Thyroid gland (tissue), 4 donors: ENCODE measurements at regions not wholly inside any gene's neighbourhood (a gene's known extent, or its start where the extent isn't known, plus 50 kb on each side); places are given as distances from the start of the nearest gene placed in this dataset.

ENCODE experiments used
- DNase-seq, 2 donors: peaks; one replicate each; pipeline ENCODE4 v3.0.0-alpha.2; 2019
- H3K27ac ChIP-seq, 3 donors: fragments of 200-600 bp; sonication (generic); 1 replicate in 2 of 3; 2 replicates in 1 of 3; pipeline ENCODE4 v1.5.1; 2016 to 2019; ENCODE audit warnings: mild to moderate bottlenecking in 1 of 3, moderate library complexity in 1 of 3
- H3K27me3 ChIP-seq: fragments of 200-600 bp; sonication (generic); one replicate; pipeline ENCODE4 v1.5.1; 2019
- H3K36me3 ChIP-seq, 2 donors: fragments of 200-600 bp; sonication (generic); one replicate each; pipeline ENCODE4 v1.5.1; 2016 to 2019
- H3K4me1 ChIP-seq, 2 donors: fragments of 200-600 bp; sonication (generic); one replicate each; pipeline ENCODE4 v1.5.1; 2017 to 2019
- H3K4me3 ChIP-seq, 3 donors: fragments of 200-600 bp; sonication (generic); replicated peaks in 1 of 3; 1 replicate in 2 of 3; 2 replicates in 1 of 3; pipeline ENCODE4 v1.5.1; 2016; ENCODE audit warnings: mild to moderate bottlenecking in 1 of 3
- H3K9me3 ChIP-seq: fragments of 200-600 bp; sonication (generic); one replicate; pipeline ENCODE4 v1.5.1; 2017
- CTCF ChIP-seq, 6 experiments: fragments of 200-600 bp in 3 of 6; fragments of 450-650 bp in 3 of 6; sonication (generic) in 3 of 6; IDR thresholded peaks; one replicate each; pipeline ENCODE4 v1.5.1; 2016 to 2019; ENCODE audit warnings: antibody characterized with exemption in 6 of 6, mild to moderate bottlenecking in 2 of 6, inconsistent platforms in 1 of 6, moderate library complexity in 1 of 6
- POLR2A ChIP-seq, 2 donors: fragments of 450-650 bp; IDR thresholded peaks; one replicate each; pipeline ENCODE4 v1.6.1; 2017; ENCODE audit warnings: antibody characterized with exemption in 2 of 2, mild to moderate bottlenecking in 2 of 2, moderate library complexity in 1 of 2
- WGBS, 2 donors: methylation state at CpG; one replicate each; pipeline ENCODE4 v1.1.5; 2017; 5-methylcytosine and 5-hydroxymethylcytosine counted together
- intact Hi-C: fragments of 100-400 bp; cut with DNase I; formaldehyde crosslinking; loops from one replicate; pipeline ENCODE4 v1.15.1; 2023

- H3K27ac ChIP-seq, result no peak overlapping the region
- intact Hi-C loops, result no loop called here
- H3K4me3 ChIP-seq, result no peak overlapping the region
- no peaks in the 10 kb centered on the region for H3K4me1 ChIP-seq
- TF ChIP-seq POLR2A (IDR thresholded peaks at IDR 0.05) (no peak), CTCF (IDR thresholded peaks at IDR 0.05) (no peak)
- no peaks in the 10 kb centered on the region for H3K36me3 ChIP-seq
- WGBS, 2 donors, result 94 to 98% methylated on average over 4 of the region's 4 CpGs
- H3K9me3 ChIP-seq, result no peaks in the 10 kb centered on the region
- no peak for DNase-seq
- H3K27me3 ChIP-seq, result no peaks in the 10 kb centered on the region
Observed at GRCh38 chr12:91563011-91563765, 380.6 kb upstream of the DCN start.

- no peaks in the 10 kb centered on the region for H3K27me3 ChIP-seq
- intact Hi-C loops, result no loop called here
- 83 to 90% methylated on average over 1 of the region's 1 CpG for WGBS, 2 donors
Observed at GRCh38 chr12:91562476-91562875, 379.9 kb upstream of the DCN start.

GRCh38 chr12:91561958-91562325 is 379.3 kb upstream of the DCN start:
- Histone ChIP-seq H3K4me1 (peaks cover 6% of the 10 kb centered on the region in 2 donors), H3K36me3 (no peaks in the 10 kb centered on the region), H3K27ac (no peak overlapping the region), H3K4me3 (no peak overlapping the region), H3K9me3 (no peaks in the 10 kb centered on the region), H3K27me3 (no peaks in the 10 kb centered on the region)
- 58 to 60% methylated on average over 2 of the region's 2 CpGs for WGBS, 2 donors
- TF ChIP-seq POLR2A (IDR thresholded peaks at IDR 0.05) (no peak), CTCF (IDR thresholded peaks at IDR 0.05) (no peak)
- intact Hi-C loops, result no loop called here
- DNase-seq, result no peak

More at GRCh38 chr12:91562476-91562875, 379.9 kb upstream of the DCN start:
- TF ChIP-seq POLR2A (IDR thresholded peaks at IDR 0.05), result no peak
- TF ChIP-seq CTCF (IDR thresholded peaks at IDR 0.05), result no peak
- H3K4me3 ChIP-seq, result no peak overlapping the region
- no peaks in the 10 kb centered on the region for H3K9me3 ChIP-seq
- H3K4me1 ChIP-seq, result peaks cover under 1% of the 10 kb centered on the region in 2 donors
- no peak for DNase-seq
- no peaks in the 10 kb centered on the region for H3K36me3 ChIP-seq
- H3K27ac ChIP-seq, result no peak overlapping the region

- 67 to 71% methylated on average over 3 of the region's 3 CpGs for WGBS, 2 donors
- H3K27me3 ChIP-seq, result no peaks in the 10 kb centered on the region
- intact Hi-C loops, result no loop called here
- TF ChIP-seq POLR2A (IDR thresholded peaks at IDR 0.05) (no peak), CTCF (IDR thresholded peaks at IDR 0.05) (no peak)
- DNase-seq, result no peak
- no peak overlapping the region for H3K27ac ChIP-seq
- no peak overlapping the region for H3K4me3 ChIP-seq
- H3K4me1 ChIP-seq, result peaks cover 8 to 11% of the 10 kb centered on the region in 2 donors
- no peaks in the 10 kb centered on the region for H3K36me3 ChIP-seq
- H3K9me3 ChIP-seq, result no peaks in the 10 kb centered on the region
Observed at GRCh38 chr12:91561301-91561957, 378.8 kb upstream of the DCN start.

GRCh38 chr12:91556909-91557308 is 374.3 kb upstream of the DCN start:
- peak; percentile 77 to 81 for DNase-seq
- Histone ChIP-seq H3K27ac (peak overlapping the region in 2 of 3 donors; percentile 24 to 68), H3K4me3 (no peak overlapping the region), H3K36me3 (no peaks in the 10 kb centered on the region), H3K27me3 (no peaks in the 10 kb centered on the region), H3K4me1 (peaks cover 8 to 11% of the 10 kb centered on the region in 2 donors), H3K9me3 (no peaks in the 10 kb centered on the region)
- 49 to 50% methylated on average over 2 to 4 of the region's 4 CpGs for WGBS, 2 donors
- intact Hi-C loops, result no loop called here
- no peak for TF ChIP-seq CTCF (IDR thresholded peaks at IDR 0.05)
- no peak for TF ChIP-seq POLR2A (IDR thresholded peaks at IDR 0.05)
